GM23338 (cell line): ENCODE measurements at regions not wholly inside any gene's neighbourhood (a gene's known extent, or its start where the extent isn't known, plus 50 kb on each side); places are given as distances from the start of the nearest gene placed in this dataset.

Source experiments
- ATAC-seq: fragments of 200-7000 bp; cut with Tn5 transposase; 3 replicates; pipeline ENCODE4 v1.9.1; 2020
- DNase-seq: peaks from one replicate; pipeline ENCODE4 v3.0.0-alpha.2; 2015; ENCODE audit warnings: low spot score
- H2AFZ ChIP-seq: fragments of 200-600 bp; sonication (generic); 2 replicates; pipeline ENCODE4 v1.8.0; 2016; ENCODE audit warnings: antibody characterized with exemption, mild to moderate bottlenecking, moderate library complexity
- H3F3A ChIP-seq: fragments of 200-600 bp; sonication (generic); replicated peaks from 2 replicates; pipeline ENCODE4 v1.8.0; 2017; ENCODE audit warnings: antibody characterized with exemption, mixed run types, low read depth
- H3K27ac ChIP-seq: fragments of 200-600 bp; sonication (generic); 2 replicates; pipeline ENCODE4 v1.6.1; 2016; ENCODE audit warnings: low read depth
- H3K27me3 ChIP-seq: fragments of 200-600 bp; sonication (generic); 2 replicates; pipeline ENCODE4 v1.8.0; 2016; ENCODE audit warnings: mild to moderate bottlenecking, mixed run types, moderate library complexity; ENCODE audit not compliant: insufficient read depth
- H3K36me3 ChIP-seq: fragments of 200-600 bp; sonication (generic); 2 replicates; pipeline ENCODE4 v1.8.0; 2016; ENCODE audit warnings: mild to moderate bottlenecking; ENCODE audit not compliant: insufficient read depth
- H3K4me1 ChIP-seq: fragments of 200-600 bp; sonication (generic); 2 replicates; pipeline ENCODE4 v1.8.0; 2016; ENCODE audit warnings: mild to moderate bottlenecking, moderate library complexity; ENCODE audit not compliant: insufficient read depth
- H3K4me2 ChIP-seq: fragments of 200-600 bp; sonication (generic); 2 replicates; pipeline ENCODE4 v1.7.1; 2017; ENCODE audit warnings: mixed run types
- H3K4me3 ChIP-seq: fragments of 200-600 bp; sonication (generic); 2 replicates; pipeline ENCODE4 v1.6.1; 2016; ENCODE audit warnings: mixed run types
- H3K79me2 ChIP-seq: fragments of 200-600 bp; sonication (generic); replicated peaks from 2 replicates; pipeline ENCODE4 v1.8.0; 2017; ENCODE audit warnings: mild to moderate bottlenecking; ENCODE audit not compliant: insufficient read depth
- H3K9me2 ChIP-seq: fragments of 200-600 bp; sonication (generic); 2 replicates; pipeline ENCODE4 v1.8.0; 2017; ENCODE audit not compliant: insufficient read depth
- H4K20me1 ChIP-seq: fragments of 200-600 bp; sonication (generic); replicated peaks from 2 replicates; pipeline ENCODE4 v1.8.0; 2017; ENCODE audit warnings: mild to moderate bottlenecking; ENCODE audit not compliant: insufficient read depth
- H3K27ac Mint-ChIP-seq: 2 replicates; pipeline ENCODE4 v1.8.0; 2020; ENCODE audit warnings: inconsistent platforms, mild to moderate bottlenecking, moderate library complexity, mixed read lengths
- H3K27me3 Mint-ChIP-seq: 3 replicates; pipeline ENCODE4 v1.8.0; 2022; ENCODE audit warnings: low read depth, mild to moderate bottlenecking, moderate library complexity, mixed read lengths, inconsistent platforms; ENCODE audit not compliant: insufficient read depth, poor library complexity
- H3K36me3 Mint-ChIP-seq: 3 replicates; pipeline ENCODE4 v1.8.0; 2021; ENCODE audit warnings: low read depth, mild to moderate bottlenecking, inconsistent platforms, moderate library complexity, mixed read lengths
- H3K4me1 Mint-ChIP-seq: 3 replicates; pipeline ENCODE4 v1.8.0; 2020; ENCODE audit warnings: mild to moderate bottlenecking, inconsistent platforms, mixed read lengths
- H3K4me3 Mint-ChIP-seq: 3 replicates; pipeline ENCODE4 v1.8.0; 2021; ENCODE audit warnings: moderate library complexity, mild to moderate bottlenecking, inconsistent platforms, mixed read lengths
- H3K9me3 Mint-ChIP-seq: 3 replicates; pipeline ENCODE4 v1.8.0; 2020; ENCODE audit warnings: moderate library complexity, mild to moderate bottlenecking, inconsistent platforms, mixed read lengths
- CREB1 ChIP-seq: fragments of 250-450 bp; sonication (Bioruptor Pico); IDR thresholded peaks from 2 replicates; pipeline ENCODE4 v1.5.0; 2020; ENCODE audit warnings: low read depth, mild to moderate bottlenecking, moderate library complexity
- CTCF ChIP-seq, 2 experiments: fragments of 200-600 bp in 1 of 2; sonication (generic) in 1 of 2; conservative IDR thresholded peaks; 2 replicates each; pipeline versions ENCODE4 v1.5.1 to v1.6.1; 2016 to 2017; ENCODE audit warnings: antibody characterized with exemption in 2 of 2, low read depth in 2 of 2, mild to moderate bottlenecking in 2 of 2, moderate library complexity in 1 of 2
- ETS1 ChIP-seq: IDR thresholded peaks from 2 replicates; pipeline ENCODE4 v1.6.1; 2016; ENCODE audit warnings: antibody characterized with exemption
- EZH2 ChIP-seq: fragments of 200-600 bp; sonication (generic); IDR thresholded peaks from one replicate; pipeline ENCODE4 v1.8.0; 2017; ENCODE audit warnings: antibody characterized with exemption, mild to moderate bottlenecking, low read depth; ENCODE audit not compliant: unreplicated experiment
- EZH2phosphoT487 ChIP-seq: fragments of 200-600 bp; sonication (generic); IDR thresholded peaks from one replicate; pipeline ENCODE4 v1.8.1; 2018; ENCODE audit warnings: antibody characterized with exemption; ENCODE audit not compliant: unreplicated experiment
- JUNB ChIP-seq: IDR thresholded peaks from one replicate; pipeline ENCODE4 v1.6.1; 2016; ENCODE audit warnings: antibody characterized with exemption; ENCODE audit not compliant: unreplicated experiment
- NANOG ChIP-seq: IDR thresholded peaks from 2 replicates; pipeline ENCODE4 v1.6.1; 2016; ENCODE audit warnings: antibody characterized with exemption, borderline replicate concordance
- POLR2AphosphoS5 ChIP-seq: IDR thresholded peaks from 2 replicates; pipeline ENCODE4 v1.6.1; 2016; ENCODE audit warnings: antibody characterized with exemption, low read depth
- STAT1 ChIP-seq: IDR thresholded peaks from one replicate; pipeline ENCODE4 v1.6.1; 2016; ENCODE audit warnings: antibody characterized with exemption; ENCODE audit not compliant: unreplicated experiment
- ZNF114 ChIP-seq: fragments of 250-450 bp; sonication (Bioruptor Pico); IDR thresholded peaks from 2 replicates; pipeline ENCODE4 v1.5.0; 2020; ENCODE audit warnings: mild to moderate bottlenecking, moderate library complexity
- ZNF331 ChIP-seq: fragments of 250-450 bp; sonication (Bioruptor Pico); IDR thresholded peaks from 2 replicates; pipeline ENCODE4 v1.5.0; 2020; ENCODE audit warnings: low read depth, mild to moderate bottlenecking, moderate library complexity
- ZNF462 ChIP-seq: fragments of 250-450 bp; sonication (Bioruptor Pico); IDR thresholded peaks from 2 replicates; pipeline ENCODE4 v1.5.0; 2020; ENCODE audit warnings: mild to moderate bottlenecking, moderate library complexity

- no peaks in the 10 kb centered on the region for H3F3A ChIP-seq
- no peak for TF ChIP-seq CREB1 (CRISPR knock-in tag)
- no peak for TF ChIP-seq STAT1
- TF ChIP-seq ETS1, result no peak
- TF ChIP-seq EZH2phosphoT487, result no peak
- no peaks in the 10 kb centered on the region for H3K4me1 ChIP-seq
- ATAC-seq (peak; percentile 96), DNase-seq (peak; percentile 83)
- no peaks in the 10 kb centered on the region for H3K36me3 ChIP-seq
- H3K36me3 Mint-ChIP-seq, result no peaks in the 10 kb centered on the region
- no peak overlapping the region for H2AFZ ChIP-seq
- peaks cover 3% of the 10 kb centered on the region; the same call in 1 of the 2 replicates for H3K9me2 ChIP-seq
- H3K4me3 ChIP-seq, result no peak overlapping the region
- H3K9me3 Mint-ChIP-seq, result no peaks in the 10 kb centered on the region
- H3K4me2 ChIP-seq, result no peak overlapping the region
- peak overlapping the region; percentile 32; the same call in 1 of the 3 replicates for H3K4me3 Mint-ChIP-seq
- no peak overlapping the region for H3K27ac Mint-ChIP-seq
- H3K27me3 ChIP-seq, result no peaks in the 10 kb centered on the region
- no peaks in the 10 kb centered on the region for H3K79me2 ChIP-seq
- H3K27ac ChIP-seq, result no peak overlapping the region
- peaks cover 4% of the 10 kb centered on the region; the same call in 1 of the 3 replicates for H3K4me1 Mint-ChIP-seq
- no peaks in the 10 kb centered on the region for H4K20me1 ChIP-seq
- no peaks in the 10 kb centered on the region for H3K27me3 Mint-ChIP-seq
Measured at GRCh38 chr7:136086712-136087111, 109.6 kb upstream of the MTPN start.

- no peaks in the 10 kb centered on the region for H3K27me3 ChIP-seq
- ATAC-seq, result no peak
- no peak for TF ChIP-seq EZH2
- TF ChIP-seq NANOG, result no peak
- TF ChIP-seq ZNF114 (CRISPR knock-in tag), result no peak
- no peak for TF ChIP-seq ZNF331 (CRISPR knock-in tag)
- no peak for TF ChIP-seq CTCF (conservative IDR thresholded peaks at IDR 0.05; ENCODE audit: low read depth in 2 of 2)
- TF ChIP-seq ZNF462, result no peak
- no peak for TF ChIP-seq EZH2phosphoT487
- no peak for TF ChIP-seq CREB1 (CRISPR knock-in tag)
- no peak for TF ChIP-seq ETS1
- no peak for TF ChIP-seq JUNB
- TF ChIP-seq POLR2AphosphoS5, result no peak
- no peak for TF ChIP-seq STAT1
Measured at GRCh38 chr7:136079934-136080333, 102.8 kb upstream of the MTPN start.

More at GRCh38 chr7:136079934-136080333, 102.8 kb upstream of the MTPN start:
- Mint-ChIP-seq H3K9me3 (no peaks in the 10 kb centered on the region), H3K27ac (no peak overlapping the region), H3K36me3 (no peaks in the 10 kb centered on the region), H3K4me1 (peaks cover 3% of the 10 kb centered on the region; the same call in 1 of the 3 replicates), H3K27me3 (no peaks in the 10 kb centered on the region), H3K4me3 (no peak overlapping the region)
- no peak overlapping the region for H2AFZ ChIP-seq
- H3K27ac ChIP-seq, result no peak overlapping the region
- no peaks in the 10 kb centered on the region for H3K79me2 ChIP-seq
- no peak for DNase-seq
- H3K36me3 ChIP-seq, result no peaks in the 10 kb centered on the region
- H3F3A ChIP-seq, result no peaks in the 10 kb centered on the region
- H3K9me2 ChIP-seq, result peaks cover 3% of the 10 kb centered on the region; the same call in 1 of the 2 replicates
- H3K4me2 ChIP-seq, result no peak overlapping the region
- H3K4me3 ChIP-seq, result no peak overlapping the region
- H3K4me1 ChIP-seq, result no peaks in the 10 kb centered on the region
- no peaks in the 10 kb centered on the region for H4K20me1 ChIP-seq
